HG03103 (cell line): ENCODE measurements at regions not wholly inside any gene's neighbourhood (a gene's known extent, or its start where the extent isn't known, plus 50 kb on each side); places are given as distances from the start of the nearest gene placed in this dataset.

Source experiments
- ATAC-seq: cut with Tn5 transposase; IDR thresholded peaks from one replicate; pipeline ENCODE4 v1.9.1; 2021; ENCODE audit warnings: low read depth; ENCODE audit not compliant: unreplicated experiment

DNA sequence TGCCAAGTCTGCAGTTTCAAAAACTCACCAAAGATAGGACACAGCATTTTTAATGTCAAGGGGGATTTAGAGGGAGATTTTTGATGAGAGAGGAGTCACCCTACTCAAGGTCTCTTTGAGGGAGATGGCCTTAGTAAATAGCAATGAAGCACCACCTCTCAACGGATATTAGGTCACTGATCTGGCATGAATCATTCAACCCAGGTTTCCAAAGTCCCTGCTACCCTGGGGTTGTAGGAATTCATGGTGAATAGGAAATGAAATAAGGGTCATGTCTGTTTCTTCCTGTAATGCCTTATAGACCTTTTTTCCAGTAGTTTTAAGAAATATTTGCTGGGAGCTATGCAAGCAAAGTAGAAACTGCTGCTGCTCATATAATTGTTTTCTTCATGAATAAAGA is 2154.9 kb downstream of the LRRC4C start:
- ATAC-seq: no peak

DNA sequence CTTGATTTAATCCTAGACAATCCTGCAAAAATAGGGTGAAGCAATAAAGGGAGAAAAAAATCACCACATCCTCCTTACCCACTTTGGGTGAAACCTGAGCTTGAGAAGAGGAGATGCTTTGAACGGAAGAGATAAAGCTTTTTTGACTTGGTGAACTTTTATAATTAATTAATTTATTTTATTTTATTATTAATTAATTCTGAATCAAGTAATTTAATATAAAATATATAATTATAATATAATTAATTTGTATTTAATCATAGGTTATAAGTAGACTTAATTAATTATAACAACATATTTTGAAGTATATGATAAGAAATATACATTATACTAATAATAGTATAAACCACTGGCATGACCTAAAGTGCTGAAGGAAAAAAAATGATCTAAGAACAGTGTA is 2164.8 kb downstream of the LRRC4C start:
- ATAC-seq: no peak

GRCh38 chr11:39288011-39288410 is 2171.4 kb downstream of the LRRC4C start:
- no peak for ATAC-seq

DNA sequence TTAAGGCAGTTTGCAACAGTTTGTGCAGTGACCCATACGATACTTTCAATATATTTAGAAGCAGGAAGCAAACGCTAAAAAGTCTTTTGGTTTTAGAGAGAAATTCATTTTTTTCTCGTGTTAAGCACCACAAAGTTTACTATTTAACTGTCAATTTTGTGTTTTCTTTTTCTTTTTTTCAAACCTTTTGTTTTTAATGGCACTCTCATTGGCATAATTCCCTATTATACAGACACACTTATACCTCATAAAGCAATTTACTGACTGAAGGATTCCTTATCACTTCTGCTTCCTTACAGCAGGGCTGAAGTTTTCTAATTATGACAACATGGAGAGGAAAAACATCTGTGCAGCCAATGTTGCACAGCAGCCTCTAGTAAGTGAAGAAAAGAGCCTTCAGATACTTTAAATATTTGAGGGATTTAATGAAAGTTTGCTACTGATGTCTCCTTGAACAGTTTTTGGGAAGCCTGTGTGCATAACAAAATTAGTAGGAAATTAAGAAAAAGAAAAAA is 2191.2 kb downstream of the LRRC4C start:
- no peak for ATAC-seq

DNA sequence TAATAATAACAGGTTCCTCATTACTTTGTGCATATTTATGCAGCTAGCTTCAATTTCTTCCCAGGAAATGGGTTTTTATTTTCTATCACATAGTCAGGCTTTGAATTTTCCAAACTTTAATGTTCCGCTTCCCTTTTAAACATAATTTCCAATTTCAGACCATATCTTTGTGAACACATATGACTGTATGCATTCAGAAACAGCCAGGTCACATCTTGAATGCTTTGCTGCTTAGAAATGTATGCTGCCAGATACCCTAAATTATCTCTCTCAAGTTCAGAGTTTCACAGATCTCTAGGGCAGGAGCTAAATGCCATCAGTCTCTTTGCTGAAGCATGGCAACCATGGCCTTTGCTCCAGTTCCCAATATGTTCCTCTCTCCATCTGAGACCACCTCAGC is 2203.8 kb downstream of the LRRC4C start:
- no peak for ATAC-seq

DNA sequence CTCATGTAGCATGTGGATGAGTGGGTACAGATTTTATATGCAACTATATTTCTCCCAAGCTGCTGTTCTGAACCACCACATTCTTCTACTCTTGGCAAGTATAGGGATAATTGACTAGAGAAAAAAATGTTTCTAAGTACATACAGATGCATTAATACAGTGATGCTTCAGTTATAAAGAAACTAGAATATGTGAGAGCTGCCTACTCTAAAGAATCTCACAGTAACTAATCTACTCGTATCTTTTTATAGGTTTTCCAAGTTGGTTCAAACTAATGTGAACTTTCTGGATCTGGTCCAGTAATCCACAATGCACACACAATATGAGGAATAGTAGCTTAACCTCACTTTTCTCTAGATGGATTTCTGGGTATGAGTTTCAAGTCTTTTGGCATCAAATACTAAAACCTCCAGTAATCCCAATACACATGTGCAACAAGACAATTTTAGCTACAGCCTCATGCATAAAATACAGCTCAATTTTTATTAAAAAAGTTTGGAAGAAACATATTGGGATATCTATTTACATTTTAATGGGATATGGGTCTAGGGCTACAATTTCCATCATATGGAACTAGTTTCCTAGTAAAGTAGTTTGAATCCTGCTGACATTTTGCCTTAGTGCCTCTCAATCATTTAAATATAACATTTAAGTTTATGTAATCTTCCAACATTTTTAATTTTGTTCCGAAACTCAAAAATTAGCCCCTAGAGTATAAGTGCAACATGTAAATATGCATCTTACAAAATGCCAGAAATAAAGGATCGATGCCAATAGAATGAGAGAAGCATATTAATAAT is 2209.7 kb downstream of the LRRC4C start:
- no peak for ATAC-seq

GRCh38 chr11:39247570-39248137 is 2211.8 kb downstream of the LRRC4C start:
- no peak for ATAC-seq

- ATAC-seq: no peak
These were observed 2219.9 kb downstream of the LRRC4C start for GRCh38 chr11:39239553-39239952.

GRCh38 chr11:39236916-39237315 is 2222.5 kb downstream of the LRRC4C start:
- no peak for ATAC-seq

DNA sequence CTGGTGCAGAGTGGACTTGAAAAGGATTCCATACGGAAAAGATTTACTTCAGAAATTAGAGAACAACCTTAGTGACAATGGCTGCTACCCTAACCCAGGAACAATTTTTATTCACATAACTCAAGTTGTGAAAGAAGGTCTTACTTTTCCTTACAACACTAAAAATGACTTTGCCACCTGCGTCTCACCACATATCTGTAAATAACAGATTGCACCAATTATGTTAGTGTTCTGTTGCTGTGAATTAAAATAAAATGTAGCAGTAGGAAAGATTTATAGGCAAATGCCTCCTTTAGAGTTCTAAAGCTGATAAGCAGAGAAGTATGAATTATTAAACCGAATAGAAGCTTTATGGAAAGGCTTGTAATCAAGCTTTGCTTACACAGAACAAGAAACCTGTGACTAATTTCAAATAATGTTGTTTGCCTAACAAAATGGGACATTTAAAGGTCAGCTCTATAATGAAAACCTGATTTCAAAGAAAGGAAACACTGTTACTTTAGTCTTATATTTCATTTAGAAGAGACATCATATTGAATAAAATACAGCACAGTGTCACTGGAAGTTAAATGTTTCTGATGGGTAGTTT is 2237.8 kb downstream of the LRRC4C start:
- no peak for ATAC-seq

- ATAC-seq: no peak
These were observed 2238.8 kb downstream of the LRRC4C start for GRCh38 chr11:39220501-39221230.

DNA sequence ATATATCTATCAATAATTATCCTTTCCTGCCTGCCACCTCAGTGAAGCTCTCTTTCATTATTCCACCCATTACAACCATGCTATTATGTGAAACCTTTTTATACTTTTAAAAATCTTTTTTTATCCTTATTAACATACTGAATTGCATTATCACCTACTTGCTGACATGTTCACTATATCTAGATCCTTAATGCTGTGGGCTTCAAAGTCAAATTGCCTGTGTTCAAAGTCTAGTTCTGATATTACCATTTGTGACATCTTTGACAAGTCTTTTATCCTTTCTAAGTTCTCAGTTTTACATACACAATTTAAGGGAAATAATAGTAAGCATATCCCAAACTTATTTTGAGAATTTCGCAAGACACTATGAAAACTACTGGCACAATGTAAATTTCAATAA is 2239.4 kb downstream of the LRRC4C start:
- ATAC-seq: no peak

GRCh38 chr11:39209981-39210380 is 2249.5 kb downstream of the LRRC4C start:
- no peak for ATAC-seq

DNA sequence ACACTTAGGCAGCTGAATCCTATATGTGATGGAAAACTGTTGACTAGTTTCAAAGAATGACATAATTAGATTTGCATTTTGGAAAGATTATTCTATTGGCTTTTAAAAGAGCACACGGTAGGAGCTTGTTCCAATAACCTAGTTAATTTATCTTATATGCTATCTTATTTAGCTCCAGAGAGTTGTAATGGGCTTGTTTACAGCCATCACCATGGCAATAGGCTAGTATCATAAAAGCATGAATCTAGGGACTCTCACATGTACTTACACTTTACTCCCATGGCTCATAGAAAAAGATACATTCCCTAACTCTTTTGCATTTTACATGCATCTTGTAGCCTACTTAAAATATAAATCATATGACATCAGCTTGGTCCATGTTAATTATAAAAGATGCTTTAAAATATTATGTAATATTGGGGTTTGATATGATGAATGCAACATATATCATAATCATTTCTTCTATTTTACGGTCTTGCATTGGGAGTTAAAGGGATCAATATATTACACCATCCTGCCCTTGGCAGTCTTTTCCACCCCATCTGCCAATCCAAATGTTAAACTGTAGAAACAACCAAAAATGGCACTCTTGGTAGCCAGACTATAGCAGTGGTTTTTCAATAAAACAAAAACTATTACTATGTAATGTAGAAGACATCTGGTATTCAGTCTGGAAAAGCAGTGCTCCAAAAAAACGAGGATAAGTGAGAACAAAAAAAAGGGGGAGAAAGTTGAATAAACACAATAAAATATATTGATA is 2254.0 kb downstream of the LRRC4C start:
- no peak for ATAC-seq

- ATAC-seq: no peak
These were observed 2266.8 kb downstream of the LRRC4C start for GRCh38 chr11:39192671-39193070.

- ATAC-seq: no peak
These were observed 2268.7 kb downstream of the LRRC4C start for GRCh38 chr11:39190751-39191150.

DNA sequence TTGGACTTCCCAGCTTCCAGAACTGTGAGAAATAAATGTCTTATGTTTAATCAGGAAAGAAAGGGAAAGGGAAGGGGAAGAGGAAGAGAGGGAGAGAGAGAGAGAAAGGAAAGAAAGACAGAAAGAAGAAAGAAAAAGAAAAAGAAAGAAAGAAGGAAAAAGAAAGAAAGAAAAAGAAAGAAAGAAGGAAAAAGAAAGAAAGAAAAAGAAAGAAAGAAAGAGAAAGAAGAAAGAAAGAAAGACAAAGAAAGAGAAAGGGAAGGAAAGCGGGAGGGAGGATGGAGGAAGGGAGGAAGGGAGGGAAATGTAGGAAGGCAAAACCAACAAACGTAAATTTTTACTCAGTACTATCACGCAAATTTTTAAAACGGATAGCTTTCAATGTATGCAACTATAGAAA is 2281.8 kb downstream of the LRRC4C start:
- ATAC-seq: no peak

DNA sequence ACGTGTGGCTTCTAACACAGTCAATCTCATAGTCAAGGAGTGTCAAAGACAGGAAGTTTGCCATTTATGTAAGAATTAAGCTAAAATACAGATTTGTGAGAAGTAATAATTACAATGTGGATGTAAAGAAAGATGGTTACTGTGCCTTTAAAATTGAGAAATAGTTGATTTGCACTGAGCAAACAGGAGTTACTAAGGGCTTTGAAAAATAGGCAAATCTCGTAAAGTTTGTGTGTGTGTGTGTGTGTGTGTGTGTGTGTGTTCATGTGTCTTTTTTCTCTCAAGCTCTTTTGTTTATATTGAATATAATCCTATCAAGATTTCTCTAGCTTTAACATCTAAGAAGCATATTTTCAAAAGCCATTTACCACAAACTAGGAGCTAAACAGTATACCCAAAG is 2284.5 kb downstream of the LRRC4C start:
- no peak for ATAC-seq

DNA sequence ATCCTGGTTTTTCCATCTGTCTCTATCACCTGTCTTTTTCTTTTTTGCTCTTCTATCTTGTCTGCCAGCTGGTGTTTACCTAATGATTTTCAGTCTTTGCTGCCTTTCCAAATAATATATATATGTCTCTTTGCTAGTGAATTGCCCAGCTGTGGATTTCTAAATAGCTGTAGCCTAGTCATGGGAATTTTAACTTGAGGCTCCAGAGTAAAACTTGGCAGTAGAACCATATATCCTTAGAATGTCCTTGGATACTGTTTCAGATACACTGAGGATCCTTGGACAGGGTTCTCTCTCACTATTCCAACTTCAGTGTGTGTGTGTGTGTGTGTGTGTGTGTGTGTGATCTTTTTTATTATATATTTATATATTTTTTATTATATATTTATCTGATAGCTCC is 2285.3 kb downstream of the LRRC4C start:
- no peak for ATAC-seq

- no peak for ATAC-seq
These were observed 2294.4 kb downstream of the LRRC4C start for GRCh38 chr11:39165021-39165420.
